CD4-positive, alpha-beta T cell (primary cell): ENCODE measurements at regions not wholly inside any gene's neighbourhood (a gene's known extent, or its start where the extent isn't known, plus 50 kb on each side); places are given as distances from the start of the nearest gene placed in this dataset.

Experiments used
- ATAC-seq: fragments of 200-7000 bp; cut with Tn5 transposase; one replicate; pipeline ENCODE4 v1.10.0; 2022; ENCODE audit warnings: mild to moderate bottlenecking; ENCODE audit not compliant: poor library complexity
- CTCF ChIA-PET: fragments of 350-600 bp; sonication (Branson Sonifier 250); formaldehyde crosslinking; loops from one replicate; lab custom pipeline; 2021; ENCODE audit warnings: antibody characterized with exemption, inconsistent platforms; lab: Charles Lee
- POLR2A ChIA-PET: fragments of 350-600 bp; sonication (Branson Sonifier 250); formaldehyde crosslinking; loops from one replicate; lab custom pipeline; 2021; ENCODE audit warnings: antibody characterized with exemption, inconsistent platforms; lab: Charles Lee
- DNase-seq, 14 experiments: peaks; one replicate each; pipeline ENCODE4 v3.0.0-alpha.2; 2013 to 2020; ENCODE audit warnings: mixed read lengths in 2 of 14
- H3K27ac ChIP-seq, 2 donors: one replicate each; pipeline versions ENCODE4 v1.5.1 to v1.7.0; 2013; ENCODE audit warnings: low read length in 2 of 2, low read depth in 1 of 2, mild to moderate bottlenecking in 1 of 2
- H3K27me3 ChIP-seq, 2 experiments: 1 replicate in 1 of 2; 2 replicates in 1 of 2; pipeline versions ENCODE4 v1.6.1 to v1.7.0; 2013; ENCODE audit warnings: low read length in 2 of 2, control low read depth in 1 of 2, mild to moderate bottlenecking in 1 of 2, moderate library complexity in 1 of 2; ENCODE audit not compliant: insufficient read depth in 2 of 2, control insufficient read depth in 1 of 2
- H3K36me3 ChIP-seq: one replicate; pipeline ENCODE4 v1.6.1; 2013; ENCODE audit warnings: low read length, control low read depth; ENCODE audit not compliant: insufficient read depth
- H3K4me1 ChIP-seq: one replicate; pipeline ENCODE4 v1.6.1; 2013; ENCODE audit warnings: low read length, control low read depth; ENCODE audit not compliant: insufficient read depth
- H3K4me3 ChIP-seq: one replicate; pipeline ENCODE4 v1.5.1; 2013; ENCODE audit warnings: mild to moderate bottlenecking, low read length, moderate library complexity
- H3K9me3 ChIP-seq, 2 experiments: 1 replicate in 1 of 2; 2 replicates in 1 of 2; pipeline versions ENCODE4 v1.6.1 to v1.7.0; 2013; ENCODE audit warnings: low read length in 2 of 2, mild to moderate bottlenecking in 2 of 2, control low read depth in 1 of 2, moderate library complexity in 1 of 2; ENCODE audit not compliant: control insufficient read depth in 1 of 2, insufficient read depth in 1 of 2
- H3K27ac Mint-ChIP-seq: one replicate; pipeline ENCODE4 v1.8.0; 2020; ENCODE audit warnings: mixed read lengths
- H3K27me3 Mint-ChIP-seq: one replicate; pipeline ENCODE4 v1.8.0; 2021; ENCODE audit warnings: mixed read lengths
- H3K36me3 Mint-ChIP-seq: one replicate; pipeline ENCODE4 v1.8.0; 2021; ENCODE audit warnings: low read depth, mixed read lengths
- H3K4me1 Mint-ChIP-seq: one replicate; pipeline ENCODE4 v1.8.0; 2021; ENCODE audit warnings: low read depth, mixed read lengths
- H3K4me3 Mint-ChIP-seq: one replicate; pipeline ENCODE4 v1.8.0; 2020; ENCODE audit warnings: mild to moderate bottlenecking, mixed read lengths
- H3K9me3 Mint-ChIP-seq: one replicate; pipeline ENCODE4 v1.8.0; 2020; ENCODE audit warnings: mixed read lengths
- CTCF ChIP-seq: fragments of 200-600 bp; IDR thresholded peaks from one replicate; pipeline ENCODE4 v1.8.0; 2022; ENCODE audit warnings: antibody characterized with exemption, mild to moderate bottlenecking
- intact Hi-C, 2 experiments: fragments of 100-400 bp; cut with DNase I in 1 of 2; cut with micrococcal nuclease in 1 of 2; formaldehyde crosslinking; loops; one replicate each; pipeline versions ENCODE4 v1.15.1 to v1.9.0; 2023 to 2025; cut with DNase I, micrococcal nuclease

GRCh38 chr13:21960108-21960507 is 289.2 kb downstream of the FGF9 start:
- H3K27ac ChIP-seq: no peak overlapping the region

GRCh38 chr13:21964686-21965085 is 293.8 kb downstream of the FGF9 start:
- ChIA-PET CTCF (no interaction called here), POLR2A (no interaction called here)

More at GRCh38 chr13:21960108-21960507, 289.2 kb downstream of the FGF9 start:
- H3K27me3 Mint-ChIP-seq: peaks cover 12% of the 10 kb centered on the region
- H3K9me3 Mint-ChIP-seq: peaks cover 10% of the 10 kb centered on the region
- no peak for DNase-seq
- H3K27me3 ChIP-seq: no peaks in the 10 kb centered on the region
- H3K4me3 ChIP-seq: no peak overlapping the region
- no peaks in the 10 kb centered on the region for H3K4me1 Mint-ChIP-seq
- H3K36me3 ChIP-seq: no peaks in the 10 kb centered on the region
- ChIA-PET POLR2A (no interaction called here), CTCF (no interaction called here)
- H3K36me3 Mint-ChIP-seq: no peaks in the 10 kb centered on the region
- TF ChIP-seq CTCF: no peak
- intact Hi-C loops: no loop called here
- no peak for ATAC-seq
- H3K4me3 Mint-ChIP-seq: no peak overlapping the region
- H3K9me3 ChIP-seq: peaks cover 0 to 6% of the 10 kb centered on the region in 2 experiments
- no peak overlapping the region for H3K27ac Mint-ChIP-seq
- no peaks in the 10 kb centered on the region for H3K4me1 ChIP-seq

GRCh38 chr13:21965095-21965494 is 294.2 kb downstream of the FGF9 start:
- no peak for TF ChIP-seq CTCF
- ATAC-seq (no peak), DNase-seq (no peak)
- Histone ChIP-seq H3K27me3 (no peaks in the 10 kb centered on the region), H3K4me1 (no peaks in the 10 kb centered on the region), H3K4me3 (no peak overlapping the region), H3K9me3 (peaks cover 0 to 4% of the 10 kb centered on the region in 2 experiments), H3K36me3 (no peaks in the 10 kb centered on the region), H3K27ac (no peak overlapping the region)
- no peaks in the 10 kb centered on the region for H3K27me3 Mint-ChIP-seq
- no peaks in the 10 kb centered on the region for H3K36me3 Mint-ChIP-seq
- no peaks in the 10 kb centered on the region for H3K4me1 Mint-ChIP-seq
- H3K27ac Mint-ChIP-seq: no peak overlapping the region
- ChIA-PET POLR2A (no interaction called here), CTCF (no interaction called here)
- no peak overlapping the region for H3K4me3 Mint-ChIP-seq
- intact Hi-C loops: no loop called here
- peaks cover 7% of the 10 kb centered on the region for H3K9me3 Mint-ChIP-seq

More at GRCh38 chr13:21964686-21965085, 293.8 kb downstream of the FGF9 start:
- Mint-ChIP-seq H3K27ac (no peak overlapping the region), H3K4me1 (no peaks in the 10 kb centered on the region), H3K9me3 (peaks cover 7% of the 10 kb centered on the region), H3K4me3 (no peak overlapping the region), H3K36me3 (no peaks in the 10 kb centered on the region), H3K27me3 (no peaks in the 10 kb centered on the region)
- no peak for TF ChIP-seq CTCF
- intact Hi-C loops: no loop called here
- Histone ChIP-seq H3K27me3 (no peaks in the 10 kb centered on the region), H3K9me3 (peaks cover 0 to 4% of the 10 kb centered on the region in 2 experiments), H3K36me3 (no peaks in the 10 kb centered on the region), H3K27ac (no peak overlapping the region), H3K4me3 (no peak overlapping the region), H3K4me1 (no peaks in the 10 kb centered on the region)
- no peak for ATAC-seq
- DNase-seq: no peak
